ENCODE measurements at regions not wholly inside any gene's neighbourhood (a gene's known extent, or its start where the extent isn't known, plus 50 kb on each side); places are given as distances from the start of the nearest gene placed in this dataset.

- BruUV-seq (replicated peaks), result no TSS peak
- no peaks in the 10 kb centered on the region for H3K9me1 ChIP-seq (replicated peaks; ENCODE audit: control insufficient read depth, extremely low read depth, insufficient read depth, low read length)
- intact Hi-C loops (cut with micrococcal nuclease) (no loop called here), dilution Hi-C loops (cut with MboI; ENCODE audit: extremely low pct_ligation_motif_present, low sequenced_read_pairs) (no loop called here)
- POLR2A ChIA-PET, result no interaction called here
- no peaks in the 10 kb centered on the region for H4K20me1 ChIP-seq (replicated peaks; ENCODE audit: control insufficient read depth, extremely low read depth, insufficient read depth, low read length)
- H3K4me1 ChIP-seq (ENCODE audit: control insufficient read depth, extremely low read depth, insufficient read depth, low read length), result no peaks in the 10 kb centered on the region
- no peak overlapping the region for H3K27ac ChIP-seq (ENCODE audit: insufficient read depth, low read depth, low read length)
- H3K4me3 ChIP-seq (replicated peaks in 1 of 3; ENCODE audit: insufficient read depth in 1 of 3, low read depth in 1 of 3, low read length in 3 of 3), result no peak overlapping the region
- CTCF ChIA-PET, result no interaction called here
- H3K4me2 ChIP-seq (ENCODE audit: insufficient read depth, low read length), result no peak overlapping the region
- FAIRE-seq (no peak), DNase-seq (ENCODE audit: low read depth, low spot score) (no peak)
- H3K9ac ChIP-seq (replicated peaks; ENCODE audit: extremely low read depth, insufficient read depth, low read length), result no peak overlapping the region
- H3K27me3 ChIP-seq (ENCODE audit: control insufficient read depth in 2 of 2, insufficient read depth in 2 of 2, low read length in 2 of 2), result peaks cover 0 to 4% of the 10 kb centered on the region in 2 experiments
- no peaks in the 10 kb centered on the region for H3K36me3 ChIP-seq (ENCODE audit: control insufficient read depth in 2 of 2, extremely low read depth in 1 of 2, insufficient read depth in 2 of 2, low read length in 2 of 2)
- no peaks in the 10 kb centered on the region for H3K9me3 ChIP-seq (replicated peaks; ENCODE audit: control insufficient read depth, insufficient read depth, low read length)
- no peak overlapping the region for H2AFZ ChIP-seq (ENCODE audit: low read depth, low read length)
- no peak for TF ChIP-seq MAX (IDR thresholded peaks at IDR 0.05; ENCODE audit: insufficient read depth, insufficient read length)
- no peak for TF ChIP-seq POLR2A (IDR thresholded peaks at IDR 0.05; ENCODE audit: low read depth, low read length)
- TF ChIP-seq GATA2 (IDR thresholded peaks at IDR 0.05; ENCODE audit: insufficient read depth, insufficient read length, low read depth, low read length), result no peak
- TF ChIP-seq JUN (IDR thresholded peaks at IDR 0.05; ENCODE audit: borderline replicate concordance, insufficient read depth, insufficient read length, low read depth), result no peak
- no peak for TF ChIP-seq EZH2 (IDR thresholded peaks at IDR 0.05; ENCODE audit: borderline replicate concordance, low read depth, low read length, severe bottlenecking)
- TF ChIP-seq FOS (IDR thresholded peaks at IDR 0.05; ENCODE audit: borderline replicate concordance, insufficient read depth, low read length), result no peak
- no peak for TF ChIP-seq POLR2AphosphoS5 (IDR thresholded peaks at IDR 0.05; ENCODE audit: insufficient read depth, low read depth, low read length)
- no peak for TF ChIP-seq MYC (IDR thresholded peaks at IDR 0.05; ENCODE audit: low read depth, low read length)
- no peaks in the 10 kb centered on the region for H3K79me2 ChIP-seq (ENCODE audit: control insufficient read depth, insufficient read depth, low read length)
These were observed 122.6 kb upstream of the ANK2 start for GRCh38 chr4:112926819-112927218.

- no TSS peak for BruUV-seq (replicated peaks)
- FAIRE-seq, result no peak
These were observed 121.9 kb upstream of the ANK2 start for GRCh38 chr4:112927544-112927943.

More at GRCh38 chr4:112927544-112927943, 121.9 kb upstream of the ANK2 start:
- peaks cover 0 to 4% of the 10 kb centered on the region in 2 experiments for H3K27me3 ChIP-seq (ENCODE audit: control insufficient read depth in 2 of 2, insufficient read depth in 2 of 2, low read length in 2 of 2)
- ChIA-PET POLR2A (no interaction called here), CTCF (interaction anchor here (2.0 kb wide), 1 partner anchor 11 kb away, joined by 12 read pairs; no protein-coding TSS in a partner anchor)
- no peak overlapping the region for H2AFZ ChIP-seq (ENCODE audit: low read depth, low read length)
- intact Hi-C loops (cut with micrococcal nuclease) (no loop called here), dilution Hi-C loops (cut with MboI; ENCODE audit: extremely low pct_ligation_motif_present, low sequenced_read_pairs) (no loop called here)
- H3K9me3 ChIP-seq (replicated peaks; ENCODE audit: control insufficient read depth, insufficient read depth, low read length), result no peaks in the 10 kb centered on the region
- no peaks in the 10 kb centered on the region for H3K79me2 ChIP-seq (ENCODE audit: control insufficient read depth, insufficient read depth, low read length)
- no peak overlapping the region for H3K27ac ChIP-seq (ENCODE audit: insufficient read depth, low read depth, low read length)
- no peak overlapping the region for H3K4me3 ChIP-seq (replicated peaks in 1 of 3; ENCODE audit: insufficient read depth in 1 of 3, low read depth in 1 of 3, low read length in 3 of 3)
- no peak overlapping the region for H3K4me2 ChIP-seq (ENCODE audit: insufficient read depth, low read length)
- H3K9me1 ChIP-seq (replicated peaks; ENCODE audit: control insufficient read depth, extremely low read depth, insufficient read depth, low read length), result no peaks in the 10 kb centered on the region
- DNase-seq (ENCODE audit: low read depth, low spot score), result no peak
- TF ChIP-seq GATA2 (IDR thresholded peaks at IDR 0.05; ENCODE audit: insufficient read depth, insufficient read length, low read depth, low read length) (no peak), MAX (IDR thresholded peaks at IDR 0.05; ENCODE audit: insufficient read depth, insufficient read length) (no peak), CTCF (IDR thresholded peaks at IDR 0.05; ENCODE audit: extremely low read depth in 1 of 2, insufficient read depth in 1 of 2, low read depth in 1 of 2, low read length in 2 of 2) (no peak), POLR2A (IDR thresholded peaks at IDR 0.05; ENCODE audit: low read depth, low read length) (no peak), EZH2 (IDR thresholded peaks at IDR 0.05; ENCODE audit: borderline replicate concordance, low read depth, low read length, severe bottlenecking) (no peak), JUN (IDR thresholded peaks at IDR 0.05; ENCODE audit: borderline replicate concordance, insufficient read depth, insufficient read length, low read depth) (no peak), POLR2AphosphoS5 (IDR thresholded peaks at IDR 0.05; ENCODE audit: insufficient read depth, low read depth, low read length) (no peak), MYC (IDR thresholded peaks at IDR 0.05; ENCODE audit: low read depth, low read length) (no peak), FOS (IDR thresholded peaks at IDR 0.05; ENCODE audit: borderline replicate concordance, insufficient read depth, low read length) (no peak)
- H3K9ac ChIP-seq (replicated peaks; ENCODE audit: extremely low read depth, insufficient read depth, low read length), result no peak overlapping the region
- H3K4me1 ChIP-seq (ENCODE audit: control insufficient read depth, extremely low read depth, insufficient read depth, low read length), result no peaks in the 10 kb centered on the region
- H4K20me1 ChIP-seq (replicated peaks; ENCODE audit: control insufficient read depth, extremely low read depth, insufficient read depth, low read length), result no peaks in the 10 kb centered on the region
- H3K36me3 ChIP-seq (ENCODE audit: control insufficient read depth in 2 of 2, extremely low read depth in 1 of 2, insufficient read depth in 2 of 2, low read length in 2 of 2), result no peaks in the 10 kb centered on the region
